NT2/D1 (cell line): ENCODE measurements at regions not wholly inside any gene's neighbourhood (a gene's known extent, or its start where the extent isn't known, plus 50 kb on each side); places are given as distances from the start of the nearest gene placed in this dataset.

Source experiments
- SUZ12 ChIP-seq: IDR thresholded peaks from 2 replicates; pipeline ENCODE4 v1.6.1; 2011; ENCODE audit not compliant: insufficient read length, insufficient read depth; ENCODE audit errors: extremely low read depth
- YY1 ChIP-seq: IDR thresholded peaks from 2 replicates; pipeline ENCODE4 v1.6.1; 2011; ENCODE audit not compliant: insufficient read length, insufficient read depth
- ZNF274 ChIP-seq: IDR thresholded peaks from 2 replicates; pipeline ENCODE4 v1.6.1; 2011; ENCODE audit warnings: mild to moderate bottlenecking, low read depth, low read length

GRCh38 chr3:72001758-72002157 lies 216.8 kb upstream of the PROK2 start:
- TF ChIP-seq YY1 (no peak), SUZ12 (no peak), ZNF274 (no peak)
